ENCODE measurements at regions not wholly inside any gene's neighbourhood (a gene's known extent, or its start where the extent isn't known, plus 50 kb on each side); places are given as distances from the start of the nearest gene placed in this dataset.

- no peak for TF ChIP-seq CTCF (IDR thresholded peaks at IDR 0.05)
- TF ChIP-seq POLR2A (IDR thresholded peaks at IDR 0.05), result no peak
Measured at GRCh38 chr4:57172065-57172464, 61.9 kb upstream of the IGFBP7 start.
